ENCODE measurements at regions not wholly inside any gene's neighbourhood (a gene's known extent, or its start where the extent isn't known, plus 50 kb on each side); places are given as distances from the start of the nearest gene placed in this dataset.
"Not testable (repeated sequence)": the region's sequence is repeated elsewhere in the genome, so short reads cannot be mapped to it uniquely, and the experiment has no call there.

DNA sequence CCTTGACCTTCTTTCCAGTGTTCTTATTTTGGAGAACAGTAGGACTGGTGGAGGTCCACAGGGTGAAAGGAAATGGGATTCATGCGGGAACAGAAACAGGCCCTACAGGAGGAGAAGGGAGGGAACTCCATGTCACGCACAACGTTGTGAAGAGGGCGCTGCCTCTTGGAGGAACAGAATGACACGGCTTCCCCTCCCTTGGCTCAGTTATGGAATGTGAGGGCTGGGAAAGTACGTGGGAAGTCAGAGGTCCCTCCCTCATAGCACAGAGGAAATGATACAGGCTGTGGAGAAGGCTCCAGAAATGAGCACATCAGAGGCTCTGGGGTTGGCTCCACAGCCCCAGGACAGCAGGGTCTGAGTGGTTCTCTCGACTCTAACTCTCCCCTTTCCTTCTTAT is 49.9 kb upstream of the PROP1 start:
- TF ChIP-seq KDM1A (IDR thresholded peaks at IDR 0.05; ENCODE audit: borderline replicate concordance); POLR2AphosphoS5 (IDR thresholded peaks at IDR 0.05; ENCODE audit: low read length); HDAC6 (IDR thresholded peaks at IDR 0.05; ENCODE audit: unreplicated experiment); ATF7 (IDR thresholded peaks at IDR 0.05; ENCODE audit: low read depth): not testable (repeated sequence)

All from GM12878 (cell line).